Gastroesophageal sphincter (tissue), 3 donors: ENCODE measurements at regions not wholly inside any gene's neighbourhood (a gene's known extent, or its start where the extent isn't known, plus 50 kb on each side); places are given as distances from the start of the nearest gene placed in this dataset.

Experiments used
- CTCF ChIP-seq, 4 experiments: fragments of 200-600 bp in 2 of 4; fragments of 450-650 bp in 2 of 4; sonication (generic) in 1 of 4; IDR thresholded peaks; one replicate each; pipeline ENCODE4 v1.5.1; 2017 to 2019; ENCODE audit warnings: antibody characterized with exemption in 4 of 4, mild to moderate bottlenecking in 2 of 4, moderate library complexity in 2 of 4
- POLR2A ChIP-seq, 2 donors: fragments of 450-650 bp; IDR thresholded peaks; one replicate each; pipeline ENCODE4 v1.6.1; 2017; ENCODE audit warnings: antibody characterized with exemption in 2 of 2, mild to moderate bottlenecking in 2 of 2, moderate library complexity in 1 of 2
- POLR2AphosphoS5 ChIP-seq: sonication (generic); formaldehyde crosslinking; IDR thresholded peaks from one replicate; pipeline ENCODE4 v1.6.1; 2017; ENCODE audit warnings: antibody characterized with exemption

GRCh38 chr7:127527561-127527960, 57.8 kb downstream of the GCC1 start:
- TF ChIP-seq POLR2AphosphoS5 (no peak), CTCF (IDR thresholded peaks at IDR 0.05) (no peak), POLR2A (IDR thresholded peaks at IDR 0.05) (no peak)
